ENCODE measurements at regions not wholly inside any gene's neighbourhood (a gene's known extent, or its start where the extent isn't known, plus 50 kb on each side); places are given as distances from the start of the nearest gene placed in this dataset.

DNA sequence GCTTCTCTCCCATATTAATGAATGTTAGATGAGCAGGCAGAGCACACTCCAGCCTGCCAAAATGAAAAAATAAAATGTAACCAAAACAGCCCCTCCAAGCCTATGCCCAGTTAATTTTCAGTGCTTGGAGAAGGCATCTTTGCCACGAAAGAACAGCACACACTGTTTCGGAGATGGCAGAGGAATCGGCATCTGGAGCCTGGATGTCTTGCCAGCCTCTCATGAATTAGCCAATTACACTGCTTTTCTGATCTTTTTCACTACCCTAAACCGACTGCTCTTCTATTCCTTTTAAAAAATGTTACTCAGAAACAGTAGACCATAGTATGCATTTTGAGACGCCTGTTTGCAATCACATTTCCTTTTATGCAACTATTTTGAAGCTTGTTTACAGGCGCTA is 249.6 kb downstream of the TLE3 start:
- TF ChIP-seq EZH2phosphoT487 (IDR thresholded peaks at IDR 0.05; ENCODE audit: borderline replicate concordance) = no peak
- TF ChIP-seq, protein P1, sequence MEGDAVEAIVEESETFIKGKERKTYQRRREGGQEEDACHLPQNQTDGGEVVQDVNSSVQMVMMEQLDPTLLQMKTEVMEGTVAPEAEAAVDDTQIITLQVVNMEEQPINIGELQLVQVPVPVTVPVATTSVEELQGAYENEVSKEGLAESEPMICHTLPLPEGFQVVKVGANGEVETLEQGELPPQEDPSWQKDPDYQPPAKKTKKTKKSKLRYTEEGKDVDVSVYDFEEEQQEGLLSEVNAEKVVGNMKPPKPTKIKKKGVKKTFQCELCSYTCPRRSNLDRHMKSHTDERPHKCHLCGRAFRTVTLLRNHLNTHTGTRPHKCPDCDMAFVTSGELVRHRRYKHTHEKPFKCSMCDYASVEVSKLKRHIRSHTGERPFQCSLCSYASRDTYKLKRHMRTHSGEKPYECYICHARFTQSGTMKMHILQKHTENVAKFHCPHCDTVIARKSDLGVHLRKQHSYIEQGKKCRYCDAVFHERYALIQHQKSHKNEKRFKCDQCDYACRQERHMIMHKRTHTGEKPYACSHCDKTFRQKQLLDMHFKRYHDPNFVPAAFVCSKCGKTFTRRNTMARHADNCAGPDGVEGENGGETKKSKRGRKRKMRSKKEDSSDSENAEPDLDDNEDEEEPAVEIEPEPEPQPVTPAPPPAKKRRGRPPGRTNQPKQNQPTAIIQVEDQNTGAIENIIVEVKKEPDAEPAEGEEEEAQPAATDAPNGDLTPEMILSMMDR (conservative IDR thresholded peaks at IDR 0.05; ENCODE audit: low read length) = no peak

DNA sequence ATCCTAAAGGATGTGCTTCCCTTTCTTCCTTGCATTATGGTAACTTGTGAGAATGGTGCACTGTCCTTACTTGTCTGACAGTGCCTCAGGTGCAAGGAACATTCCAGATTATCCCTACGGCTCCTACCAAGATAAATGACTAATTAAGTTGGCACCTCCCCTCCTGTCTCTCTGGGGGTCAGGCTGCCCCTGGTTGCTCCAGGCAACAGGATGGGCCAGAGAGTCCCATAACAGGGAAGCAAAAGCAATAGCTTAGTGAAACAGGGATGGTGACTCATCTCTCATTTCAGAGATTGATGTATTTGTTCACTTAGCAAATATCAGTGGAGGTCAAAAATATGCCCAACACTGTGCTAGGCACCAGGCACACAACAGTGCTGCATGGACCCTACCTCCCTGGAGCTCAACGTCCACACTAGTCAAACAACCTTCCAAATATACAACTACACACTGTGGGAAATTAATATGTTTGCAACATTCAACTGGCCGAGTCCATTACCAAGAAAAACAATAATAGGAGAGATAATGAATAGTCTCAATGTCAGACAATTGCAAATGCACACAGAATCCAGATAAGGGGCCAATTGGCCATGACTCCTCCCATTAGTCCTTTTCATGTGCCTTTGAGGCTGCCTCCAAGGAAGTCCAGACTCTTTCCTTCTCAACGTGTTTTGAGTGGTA is 249.0 kb downstream of the TLE3 start:
- Histone ChIP-seq H3K9me2 (replicated peaks; ENCODE audit: low read depth, low read length) (no peaks in the 10 kb centered on the region), H3K36me3 (ENCODE audit: insufficient read depth, low read length) (no peaks in the 10 kb centered on the region), H4K20me1 (ENCODE audit: insufficient read depth, low read length, poor library complexity, severe bottlenecking) (no peaks in the 10 kb centered on the region), H3K4me1 (ENCODE audit: insufficient read depth, low read length, poor library complexity, severe bottlenecking) (no peaks in the 10 kb centered on the region), H3K9me3 (ENCODE audit: insufficient read depth, low read depth, low read length) (no peaks in the 10 kb centered on the region), H2AFZ (ENCODE audit: low read length) (no peak overlapping the region), H3K4me3 (ENCODE audit: low read length, poor library complexity, severe bottlenecking) (no peak overlapping the region), H3K4me2 (ENCODE audit: low read depth, low read length, poor library complexity, severe bottlenecking) (no peak overlapping the region), H3K27me3 (ENCODE audit: insufficient read depth, low read length, poor library complexity, severe bottlenecking) (peaks cover 98% of the 10 kb centered on the region), H3F3A (ENCODE audit: low read depth) (no peaks in the 10 kb centered on the region), H3K9ac (ENCODE audit: low read depth, low read length, poor library complexity, severe bottlenecking) (no peak overlapping the region), H3K79me2 (ENCODE audit: insufficient read depth, low read length) (no peaks in the 10 kb centered on the region)
- TF ChIP-seq EZH2phosphoT487 (IDR thresholded peaks at IDR 0.05; ENCODE audit: borderline replicate concordance) = no peak
- TF ChIP-seq, protein P1 (conservative IDR thresholded peaks at IDR 0.05; ENCODE audit: low read length) = no peak

More for the DNA sequence above, 249.6 kb downstream of the TLE3 start:
- Histone ChIP-seq H3K79me2 (ENCODE audit: insufficient read depth, low read length) (no peaks in the 10 kb centered on the region), H3K4me3 (ENCODE audit: low read length, poor library complexity, severe bottlenecking) (no peak overlapping the region), H3K4me1 (ENCODE audit: insufficient read depth, low read length, poor library complexity, severe bottlenecking) (no peaks in the 10 kb centered on the region), H3K4me2 (ENCODE audit: low read depth, low read length, poor library complexity, severe bottlenecking) (no peak overlapping the region), H3K9me3 (ENCODE audit: insufficient read depth, low read depth, low read length) (no peaks in the 10 kb centered on the region), H3K9ac (ENCODE audit: low read depth, low read length, poor library complexity, severe bottlenecking) (no peak overlapping the region), H3K9me2 (replicated peaks; ENCODE audit: low read depth, low read length) (no peaks in the 10 kb centered on the region), H3K36me3 (ENCODE audit: insufficient read depth, low read length) (no peaks in the 10 kb centered on the region), H3K27me3 (ENCODE audit: insufficient read depth, low read length, poor library complexity, severe bottlenecking) (peaks cover 98% of the 10 kb centered on the region), H2AFZ (ENCODE audit: low read length) (no peak overlapping the region), H4K20me1 (ENCODE audit: insufficient read depth, low read length, poor library complexity, severe bottlenecking) (no peaks in the 10 kb centered on the region), H3F3A (ENCODE audit: low read depth) (no peaks in the 10 kb centered on the region)

DNA sequence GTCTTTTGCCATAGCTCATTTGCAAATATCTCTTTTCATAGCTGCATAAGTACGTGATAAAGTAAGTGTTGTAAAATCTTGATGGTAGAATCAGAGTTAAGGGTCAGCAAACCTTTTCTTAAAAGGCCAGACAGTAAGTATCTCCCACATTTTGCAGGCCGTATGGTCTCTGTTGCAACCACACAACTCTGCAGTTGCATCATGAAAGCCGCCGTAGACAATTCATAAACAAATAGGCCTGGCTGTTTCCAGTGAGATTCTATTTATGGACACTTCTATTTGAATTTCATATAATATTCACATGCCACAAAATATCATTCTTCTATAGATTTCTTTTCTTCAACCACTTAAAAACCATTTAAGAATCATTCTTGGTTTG is 248.5 kb downstream of the TLE3 start:
- Histone ChIP-seq H3K9me3 (ENCODE audit: insufficient read depth, low read depth, low read length) (no peaks in the 10 kb centered on the region), H3K4me1 (ENCODE audit: insufficient read depth, low read length, poor library complexity, severe bottlenecking) (no peaks in the 10 kb centered on the region), H3K9ac (ENCODE audit: low read depth, low read length, poor library complexity, severe bottlenecking) (no peak overlapping the region), H3F3A (ENCODE audit: low read depth) (no peaks in the 10 kb centered on the region), H2AFZ (ENCODE audit: low read length) (no peak overlapping the region), H3K79me2 (ENCODE audit: insufficient read depth, low read length) (no peaks in the 10 kb centered on the region), H3K9me2 (replicated peaks; ENCODE audit: low read depth, low read length) (no peaks in the 10 kb centered on the region), H3K27me3 (ENCODE audit: insufficient read depth, low read length, poor library complexity, severe bottlenecking) (peaks cover 98% of the 10 kb centered on the region), H3K36me3 (ENCODE audit: insufficient read depth, low read length) (no peaks in the 10 kb centered on the region), H3K4me2 (ENCODE audit: low read depth, low read length, poor library complexity, severe bottlenecking) (no peak overlapping the region), H3K4me3 (ENCODE audit: low read length, poor library complexity, severe bottlenecking) (no peak overlapping the region), H4K20me1 (ENCODE audit: insufficient read depth, low read length, poor library complexity, severe bottlenecking) (no peaks in the 10 kb centered on the region)
- TF ChIP-seq EZH2phosphoT487 (IDR thresholded peaks at IDR 0.05; ENCODE audit: borderline replicate concordance) = no peak
- TF ChIP-seq, protein P1 (conservative IDR thresholded peaks at IDR 0.05; ENCODE audit: low read length) = no peak

All from Loucy (cell line).